ENCODE measurements at regions not wholly inside any gene's neighbourhood (a gene's known extent, or its start where the extent isn't known, plus 50 kb on each side); places are given as distances from the start of the nearest gene placed in this dataset.
"Not testable (repeated sequence)": the region's sequence is repeated elsewhere in the genome, so short reads cannot be mapped to it uniquely, and the experiment has no call there.

DNA sequence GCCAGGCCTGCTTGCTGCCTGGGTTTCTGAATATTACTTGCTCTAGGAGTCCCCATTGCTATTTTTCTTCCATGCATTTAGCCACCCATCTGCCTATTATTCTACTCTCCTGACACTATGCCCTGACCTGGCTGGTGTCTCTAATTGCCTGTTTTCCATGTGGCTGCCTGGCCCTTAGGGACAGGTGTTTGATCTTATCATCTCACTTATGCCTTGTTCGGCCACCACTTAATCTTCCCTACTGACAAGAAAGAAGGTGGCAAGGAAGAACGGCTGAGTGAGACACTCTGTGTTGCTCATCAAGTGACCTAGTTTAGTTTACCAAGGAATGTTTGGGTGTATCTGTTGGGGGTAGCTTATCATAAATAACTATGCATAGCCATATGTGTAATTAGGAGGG lies 50.4 kb upstream of the RAPH1 start:
- DNase-seq, result no peak

DNA sequence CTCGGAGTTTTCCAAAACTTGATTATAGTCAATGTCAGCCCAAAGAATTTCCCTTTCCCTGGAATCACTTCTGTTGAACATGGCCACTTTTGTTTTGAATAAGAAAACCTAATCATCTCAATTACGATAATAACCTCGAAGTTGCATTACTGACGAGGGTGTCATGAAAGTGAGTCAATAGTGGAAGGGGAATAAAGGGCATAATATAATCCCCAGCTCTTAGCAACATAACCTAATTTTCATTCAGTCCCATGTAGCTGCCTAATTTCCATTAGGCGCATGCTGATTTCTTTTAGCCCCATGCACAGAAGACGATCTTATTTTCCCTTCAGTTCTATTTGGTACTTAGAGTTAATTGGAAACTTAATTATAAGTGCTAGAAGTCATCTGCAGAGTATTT lies 51.1 kb upstream of the RAPH1 start:
- DNase-seq, result no peak

DNA sequence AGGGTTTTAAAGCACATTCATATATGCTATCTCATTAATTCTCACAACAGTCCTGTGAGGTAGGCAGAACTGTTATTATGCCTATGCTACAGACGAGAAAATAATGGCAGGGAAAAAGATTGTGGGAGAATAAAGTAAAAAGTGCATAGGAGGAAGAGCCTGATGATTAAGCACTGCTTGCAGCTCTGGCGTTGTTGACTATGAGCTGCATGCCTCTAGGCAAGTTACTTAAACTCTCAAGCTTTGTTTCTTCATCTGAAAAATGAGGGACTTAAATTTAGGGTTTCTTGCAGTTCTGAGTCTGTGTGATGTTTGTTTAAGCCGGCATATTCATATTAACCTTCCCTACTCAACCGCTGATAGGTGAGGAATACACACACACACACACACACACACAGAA lies 51.6 kb upstream of the RAPH1 start:
- DNase-seq, result no peak

DNA sequence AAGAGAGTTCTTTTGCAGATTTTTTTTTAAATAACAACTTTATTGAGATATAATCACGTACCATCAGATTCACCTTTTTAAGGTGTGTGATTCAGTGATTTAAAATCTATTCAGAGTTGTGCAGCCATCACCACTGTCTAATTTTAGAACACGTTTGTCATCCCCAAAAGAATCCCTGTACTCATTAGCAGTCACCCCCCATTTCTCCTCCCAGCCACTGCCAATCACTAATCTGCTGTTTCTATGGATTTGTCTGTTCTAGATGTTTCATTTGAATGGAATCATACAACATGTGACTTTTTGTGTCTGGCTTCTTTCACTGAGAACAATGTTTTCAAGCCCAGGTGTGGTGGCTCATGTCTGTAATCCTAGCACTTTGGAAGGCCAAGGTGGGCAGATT lies 55.4 kb upstream of the RAPH1 start:
- no peak for DNase-seq

DNA sequence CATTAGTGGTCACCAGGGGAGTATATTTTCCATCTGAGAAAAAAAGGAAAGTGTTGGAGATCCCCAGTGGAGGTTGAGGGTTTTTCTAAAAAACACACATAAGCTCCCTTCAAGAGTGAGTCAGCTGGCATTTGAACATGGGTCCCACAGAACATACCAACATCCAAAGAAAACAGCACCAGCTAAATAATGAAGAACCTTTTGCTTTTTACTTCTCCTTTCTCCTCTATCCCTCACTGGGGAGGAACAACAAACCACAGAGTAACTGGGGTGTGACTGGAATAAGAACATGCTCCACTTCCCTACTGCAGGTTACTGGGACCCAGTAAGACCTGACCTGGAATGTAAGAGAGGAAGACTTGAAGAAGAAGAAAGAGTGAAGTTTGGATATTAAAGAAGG lies 56.5 kb upstream of the RAPH1 start:
- DNase-seq, result peak; percentile 73

DNA sequence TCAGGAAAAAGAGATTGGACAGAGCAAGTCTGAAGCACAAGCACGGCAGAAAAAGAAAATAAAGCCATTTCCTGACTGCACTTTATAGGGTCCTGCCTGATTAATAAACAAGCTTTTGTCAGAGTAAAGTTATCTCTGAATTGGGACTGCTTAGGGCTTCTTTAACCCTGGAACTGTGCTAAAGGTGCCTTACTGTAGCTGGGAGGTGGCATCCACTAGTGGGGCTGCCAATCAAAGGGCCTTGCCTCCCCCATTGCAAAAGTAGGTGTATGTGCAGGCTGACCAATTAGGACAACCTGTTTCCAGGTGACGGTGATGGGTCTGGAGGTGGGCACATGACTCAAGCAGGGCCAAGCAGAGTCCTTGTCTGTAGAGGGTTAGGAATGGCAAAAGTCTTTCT lies 57.4 kb upstream of the RAPH1 start:
- no peak for DNase-seq

DNA sequence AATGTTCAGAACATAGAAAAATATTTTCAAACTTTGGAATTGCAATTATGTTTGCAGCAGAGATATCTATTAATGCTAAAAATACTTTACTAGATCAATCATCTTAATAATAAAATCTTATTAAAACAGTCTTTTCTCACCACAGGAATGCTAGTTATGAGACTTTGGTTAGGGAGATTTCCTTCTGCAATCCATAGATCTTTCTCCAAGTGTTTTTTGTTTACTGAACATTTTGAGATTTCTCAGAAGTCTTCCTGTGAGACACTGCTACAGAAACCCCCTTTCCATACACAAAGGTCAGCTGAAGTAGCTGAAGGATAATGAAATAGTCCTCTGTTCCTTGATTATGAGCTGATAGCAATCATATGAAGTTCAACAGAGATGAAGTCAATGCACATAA lies 59.4 kb upstream of the RAPH1 start:
- DNase-seq, result no peak

DNA sequence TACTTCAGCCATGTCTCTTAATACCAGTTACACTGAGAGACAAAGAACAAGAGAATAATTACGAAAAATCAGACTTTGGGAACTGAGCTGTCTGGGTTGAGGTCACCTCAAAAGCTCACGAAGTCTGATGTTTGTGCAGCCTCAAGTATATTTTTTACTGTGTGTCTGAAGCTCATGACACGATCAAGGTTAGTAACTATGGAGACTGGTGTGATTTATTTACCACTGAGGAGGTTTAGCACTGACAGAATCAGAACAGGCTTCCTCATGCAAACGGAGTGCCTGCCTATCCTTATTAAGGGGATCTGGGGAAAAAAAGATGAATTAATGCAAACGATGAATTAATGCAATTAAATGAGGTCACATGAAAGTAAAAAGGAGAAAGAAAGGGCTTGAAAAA lies 61.1 kb upstream of the RAPH1 start:
- DNase-seq, result no peak

DNA sequence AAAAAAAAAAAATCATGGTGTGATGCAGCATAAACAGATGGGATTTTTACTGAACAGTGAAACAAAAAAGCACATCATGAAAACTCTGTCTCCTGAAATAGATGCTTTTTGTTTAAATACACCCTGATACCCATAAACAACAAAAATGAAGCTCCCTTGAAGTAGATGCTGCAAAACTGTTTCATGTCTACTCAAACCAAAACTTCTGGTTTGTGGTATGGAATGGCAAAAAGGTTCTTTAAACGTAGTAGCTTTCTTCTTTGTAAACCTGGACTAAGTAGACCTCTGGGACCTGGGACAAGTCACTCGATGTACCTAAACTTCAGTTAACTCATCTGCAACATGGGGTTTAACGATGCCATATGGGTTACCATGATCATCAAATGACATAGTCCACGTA lies 64.4 kb upstream of the RAPH1 start:
- no peak for DNase-seq

DNA sequence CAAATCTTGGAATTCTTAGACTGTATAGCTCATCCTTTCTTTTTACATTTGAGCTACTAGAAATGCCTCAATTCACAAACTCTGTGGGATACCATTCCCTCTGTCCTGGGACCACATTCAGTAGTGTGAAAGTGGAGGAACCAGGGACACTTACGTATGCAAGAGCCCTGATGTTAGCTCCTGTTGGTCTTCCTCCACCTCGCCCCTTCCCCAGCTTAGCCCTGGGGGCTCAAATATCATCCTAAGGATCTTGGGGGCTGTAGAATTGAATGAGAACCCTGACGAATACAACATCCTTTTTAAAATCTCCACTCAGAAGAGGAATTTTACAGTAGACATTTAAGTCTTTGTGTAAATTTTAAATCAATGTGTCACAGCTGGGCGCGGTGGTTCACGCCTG lies 65.2 kb upstream of the RAPH1 start:
- no peak for DNase-seq

DNA sequence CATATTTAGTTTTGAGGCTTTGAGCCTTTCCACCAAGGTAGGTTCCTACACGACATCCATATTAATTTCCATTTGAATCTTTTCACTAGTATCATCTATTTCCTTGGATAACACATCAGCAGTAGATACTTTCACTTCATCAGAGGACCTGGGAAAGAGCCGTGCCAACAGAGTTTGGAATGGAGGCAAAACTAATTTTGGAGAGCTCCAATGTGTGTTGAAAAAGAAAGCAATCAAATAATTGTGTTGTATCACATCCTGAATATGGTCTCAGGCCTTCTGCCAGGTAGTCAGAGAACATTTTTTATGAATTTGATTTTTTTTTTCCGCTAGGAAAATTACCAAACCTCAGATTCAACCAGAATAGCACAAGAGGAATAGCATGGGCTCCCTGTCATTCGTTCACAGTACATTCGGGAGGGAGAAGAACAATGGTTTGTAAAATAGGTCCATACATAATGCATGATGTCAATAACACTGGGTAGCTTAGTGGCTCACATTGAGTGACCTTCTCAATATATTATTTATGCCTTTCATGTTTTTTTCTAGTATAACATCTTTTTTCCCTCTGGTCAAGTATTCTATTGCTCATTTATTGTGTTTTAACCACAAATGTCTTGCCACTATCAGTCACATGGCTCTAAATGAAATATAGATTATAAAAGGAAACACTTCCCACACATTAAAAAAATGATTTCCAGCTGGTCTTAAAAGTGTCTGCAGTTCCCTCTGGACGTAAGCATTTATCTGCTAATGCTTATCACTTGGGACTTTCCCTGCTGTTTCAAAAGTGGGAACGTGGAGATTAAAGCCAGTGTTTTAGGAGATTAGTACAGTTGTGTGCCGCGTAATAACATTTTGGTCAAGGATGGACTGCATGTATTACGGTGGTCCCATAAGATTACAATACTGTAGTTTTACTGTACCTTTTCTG lies 68.6 kb upstream of the RAPH1 start:
- no peak for DNase-seq

DNA sequence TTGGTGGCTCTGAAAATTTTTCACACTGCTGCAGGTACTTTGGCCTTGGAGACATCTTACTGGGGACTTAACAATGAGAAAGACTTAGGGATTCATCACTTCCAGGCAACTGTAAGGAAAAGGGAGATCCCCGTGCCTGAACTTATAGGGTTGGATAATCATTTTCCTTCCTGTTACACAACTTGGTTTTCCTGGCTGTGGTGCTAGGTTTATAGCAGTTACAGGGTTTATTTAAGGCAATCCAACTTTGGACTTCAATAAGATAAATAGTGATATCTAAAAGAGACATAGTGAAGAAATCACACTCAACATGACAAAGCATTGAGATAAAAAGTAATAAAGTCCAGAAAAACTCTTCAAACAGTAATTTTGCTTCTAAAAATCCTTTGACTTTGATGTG lies 70.2 kb upstream of the RAPH1 start:
- DNase-seq, result no peak

DNA sequence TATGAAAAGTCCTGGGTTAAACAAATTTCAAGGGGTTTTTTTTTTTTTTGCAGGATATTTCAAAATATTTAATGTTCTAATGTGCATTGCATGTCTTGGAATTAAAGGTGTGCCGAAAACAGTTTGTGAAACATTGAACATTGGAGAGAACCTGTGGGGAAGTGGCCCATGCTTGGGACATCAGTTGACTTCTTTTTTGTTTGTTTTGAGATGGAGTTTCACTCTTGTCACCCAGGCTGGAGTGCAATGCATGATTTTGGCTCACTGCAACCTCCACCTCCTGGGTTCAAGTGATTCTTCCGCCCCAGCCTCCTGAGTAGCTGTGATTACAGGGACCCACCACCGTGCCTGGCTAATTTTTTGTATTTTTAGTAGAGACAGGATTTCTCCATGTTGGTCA lies 71.0 kb upstream of the RAPH1 start:
- DNase-seq, result no peak

DNA sequence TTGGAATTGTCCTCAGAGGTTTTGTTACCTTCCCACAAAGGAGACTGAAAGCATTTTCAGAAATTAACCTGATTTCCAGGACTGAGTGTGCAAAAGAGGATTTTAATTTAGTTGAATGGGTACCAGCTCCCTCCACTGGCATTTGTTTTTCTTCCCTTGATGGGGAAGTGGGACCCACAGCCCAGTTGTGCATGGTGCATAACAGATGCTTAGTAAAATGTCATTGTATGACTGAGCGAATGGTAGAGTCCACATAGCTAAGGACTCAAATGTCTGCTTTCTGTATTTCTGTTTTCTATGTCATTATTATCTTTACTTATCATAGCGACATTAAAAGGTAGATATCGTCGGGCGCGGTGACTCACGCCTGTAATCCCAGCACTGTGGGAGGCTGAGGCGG lies 75.5 kb upstream of the RAPH1 start:
- no peak for DNase-seq

DNA sequence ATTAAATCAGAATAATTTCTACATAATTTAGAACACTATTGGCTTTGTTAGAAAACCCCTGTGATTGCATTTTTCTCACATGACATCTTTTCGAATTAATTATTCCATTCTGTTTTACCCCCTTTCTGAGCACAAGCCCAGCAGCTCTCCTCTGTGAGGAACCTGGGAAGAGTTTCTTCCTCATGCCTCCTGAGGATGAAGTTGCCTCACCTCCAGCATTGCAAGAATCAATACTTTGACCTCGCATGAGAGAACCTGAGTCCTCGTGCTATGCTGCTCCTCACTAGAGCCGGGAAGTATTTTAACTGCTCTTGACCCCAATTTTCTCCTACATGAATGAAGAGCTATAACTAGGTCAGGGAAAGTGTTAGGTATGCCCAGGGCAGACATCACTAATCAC lies 77.1 kb upstream of the RAPH1 start:
- DNase-seq, result no peak

DNA sequence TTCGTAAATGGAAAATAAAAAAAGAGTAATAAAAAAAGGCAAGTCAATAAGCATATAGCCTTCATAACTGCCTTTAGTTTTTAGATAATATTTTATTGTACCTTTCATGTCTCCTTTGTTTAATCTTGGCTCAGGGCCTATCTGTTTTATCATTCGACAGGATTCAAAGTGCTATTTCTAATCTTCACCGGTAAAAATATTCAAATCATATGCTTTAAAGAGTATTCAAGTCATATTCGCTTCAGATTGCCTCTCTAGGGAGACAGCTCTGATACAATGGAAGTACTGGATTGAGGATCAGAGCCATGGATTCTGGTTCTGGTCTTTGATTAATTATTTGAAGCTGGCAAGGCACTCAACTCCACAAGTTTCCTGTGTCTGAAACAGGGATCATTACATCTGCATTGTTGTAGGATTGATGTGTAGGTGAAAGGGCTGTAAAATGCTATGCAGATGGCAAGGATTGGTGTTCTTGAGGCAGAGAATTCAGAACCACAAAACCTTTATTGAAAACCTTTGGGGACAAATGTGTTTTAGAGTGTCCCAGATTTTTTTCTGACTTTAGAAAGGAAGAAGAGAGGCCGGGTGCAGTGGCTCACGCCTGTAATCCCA lies 84.3 kb upstream of the RAPH1 start:
- no peak for DNase-seq

DNA sequence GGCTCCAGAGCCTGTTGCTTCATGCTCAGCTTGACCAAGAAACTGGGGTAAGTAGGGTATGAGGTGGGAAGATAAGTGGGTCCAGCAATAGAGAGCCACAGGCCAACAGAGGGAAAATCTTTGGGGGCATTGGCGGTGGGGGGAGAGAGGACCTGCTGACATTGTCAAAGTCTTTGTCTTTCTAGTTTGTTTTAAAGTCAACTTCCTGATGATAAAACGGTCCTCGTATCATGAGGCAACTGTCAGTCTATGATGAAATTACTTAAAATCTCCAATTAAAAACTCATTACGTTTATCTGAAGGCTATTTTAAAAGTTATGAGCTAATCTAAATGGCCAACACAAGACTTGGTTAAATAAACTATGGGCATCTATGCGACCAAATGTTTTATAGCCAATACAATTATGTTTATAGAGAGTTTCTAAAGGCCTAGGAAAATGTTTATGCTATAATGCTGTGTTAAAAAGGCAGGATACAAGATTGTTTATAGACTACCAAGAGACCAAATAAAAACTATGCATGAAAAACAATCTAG lies 84.4 kb upstream of the CD28 start:
- DNase-seq, result no peak

DNA sequence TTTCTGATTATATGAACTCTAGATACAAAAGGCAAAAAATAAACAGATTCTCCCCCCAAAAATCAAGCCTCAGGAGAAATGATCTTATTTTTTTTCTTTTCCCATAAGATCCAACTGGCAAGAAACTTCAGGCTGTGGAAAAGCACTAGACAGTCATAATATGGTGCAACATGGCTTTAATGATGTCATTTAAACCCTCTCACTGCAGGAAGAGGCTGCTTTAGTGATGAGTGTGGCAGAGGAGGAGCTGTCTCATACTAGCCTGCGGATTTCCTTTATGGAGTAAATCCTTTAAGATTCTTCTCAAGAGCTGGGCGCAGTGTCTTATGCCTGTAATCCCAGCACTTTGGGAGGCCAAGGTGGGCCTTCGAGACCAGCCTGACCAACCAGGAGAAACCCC lies 83.3 kb upstream of the CD28 start:
- DNase-seq, result peak; percentile 37

DNA sequence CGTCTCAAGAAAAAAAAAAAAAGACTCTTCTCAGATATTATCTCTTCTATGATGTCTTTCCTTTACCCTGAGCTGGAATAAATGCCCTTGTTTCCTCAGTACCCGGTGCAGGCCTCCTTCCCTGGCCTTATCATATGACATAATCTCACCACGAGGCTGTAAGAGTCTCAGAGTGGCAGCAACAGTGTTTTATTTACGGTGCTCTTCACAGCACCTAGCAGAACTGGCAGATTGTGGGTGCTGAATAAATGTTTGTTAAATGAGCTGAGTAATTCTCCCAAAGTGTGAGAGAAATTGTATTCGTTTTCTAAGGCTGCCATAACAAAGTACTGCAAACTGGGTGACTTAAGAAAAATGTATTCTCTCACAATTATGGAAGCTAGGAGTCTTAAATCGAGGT lies 82.8 kb upstream of the CD28 start:
- no peak for DNase-seq

DNA sequence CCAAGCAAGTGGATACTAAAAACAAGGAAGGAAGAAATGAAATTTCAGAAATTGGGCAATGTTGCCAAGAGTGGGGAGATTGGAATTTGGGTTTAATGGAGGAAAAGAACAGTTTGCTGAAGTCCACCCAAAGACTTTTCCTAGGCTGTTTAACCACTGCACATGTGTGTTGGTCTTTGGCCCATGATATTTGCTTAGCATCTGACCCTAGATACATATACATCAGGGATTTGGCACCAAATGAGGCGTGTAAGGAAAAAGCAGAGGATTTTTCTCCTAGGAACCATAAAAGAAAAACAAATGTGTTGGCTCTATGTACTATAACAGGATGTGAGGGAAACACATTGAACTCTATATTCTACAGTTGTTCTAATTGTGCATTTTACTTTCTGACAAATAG lies 80.7 kb upstream of the CD28 start:
- no peak for DNase-seq

DNA sequence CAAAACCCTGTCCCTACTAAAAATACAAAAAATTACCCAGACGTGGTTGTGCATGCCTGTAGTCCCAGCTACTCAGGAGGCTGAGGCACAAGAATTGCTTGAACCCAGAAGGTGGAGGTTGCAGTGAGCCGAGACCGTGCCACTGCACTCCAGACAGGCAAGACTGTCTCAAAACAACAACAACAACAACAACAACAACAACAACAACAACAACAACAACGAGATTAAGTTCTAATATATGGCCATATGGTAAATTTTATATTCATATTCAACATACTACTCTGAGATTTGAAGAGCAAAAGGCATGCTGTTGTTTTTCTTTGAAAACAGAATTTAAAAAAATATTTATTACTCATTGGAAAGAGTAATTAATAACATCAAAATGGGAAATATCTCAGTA lies 80.2 kb upstream of the CD28 start:
- DNase-seq, result not testable (repeated sequence)

DNA sequence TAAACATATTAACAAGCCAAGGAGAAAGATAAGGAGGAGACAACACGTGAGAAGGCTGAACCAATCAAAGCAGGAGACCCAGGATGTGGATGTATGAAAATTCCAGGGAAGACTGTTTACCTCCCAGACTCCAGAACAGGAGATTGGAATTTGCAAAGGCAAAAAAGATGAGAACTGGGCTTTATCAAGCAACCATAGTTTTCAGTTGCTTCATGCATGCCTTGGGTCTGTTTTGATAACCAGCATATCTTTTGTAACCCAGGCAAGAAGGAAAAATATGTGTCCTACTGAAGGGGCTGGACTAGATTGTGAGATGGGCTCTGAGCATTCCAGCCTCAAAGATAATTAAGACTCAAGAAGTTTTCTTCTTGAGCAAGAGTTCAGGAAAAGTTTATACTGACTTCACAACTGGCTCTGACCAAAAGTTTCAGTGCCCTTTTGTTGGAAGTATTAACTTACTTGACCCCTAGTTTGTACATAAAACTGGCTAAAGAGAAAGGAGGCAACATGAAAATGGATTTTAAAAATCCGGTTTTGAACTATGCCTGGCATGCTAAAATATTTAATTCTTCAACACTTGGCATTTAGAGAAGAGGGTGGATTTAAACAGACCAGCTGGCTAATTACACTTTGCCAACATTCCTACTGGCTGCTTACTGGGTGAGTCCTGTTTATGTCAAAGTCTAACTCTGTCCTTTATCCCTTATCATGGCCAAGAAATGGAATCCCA lies 79.3 kb upstream of the CD28 start:
- no peak for DNase-seq

DNA sequence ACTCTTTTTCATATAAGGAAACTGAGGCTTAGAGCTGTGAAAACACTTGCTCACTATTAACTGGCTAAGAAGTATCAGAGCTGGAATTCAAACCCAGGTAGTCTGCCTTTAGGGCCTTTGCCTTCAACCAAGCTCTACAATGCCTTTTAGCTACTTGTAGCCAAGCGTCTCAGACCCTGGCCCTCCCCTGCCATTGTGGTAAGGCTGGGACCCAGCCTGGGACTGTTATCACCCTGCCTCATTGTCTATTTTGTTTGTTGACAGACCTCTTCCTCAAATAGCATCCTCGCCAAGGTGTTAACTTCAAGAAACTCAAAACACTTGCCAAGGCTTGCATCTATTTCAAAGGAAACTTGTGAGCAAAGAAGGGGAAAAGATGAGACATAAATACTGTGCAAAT lies 76.7 kb upstream of the CD28 start:
- no peak for DNase-seq
